VCaP (cell line): ENCODE measurements at regions not wholly inside any gene's neighbourhood (a gene's known extent, or its start where the extent isn't known, plus 50 kb on each side); places are given as distances from the start of the nearest gene placed in this dataset.

Experiments
- H3K27ac ChIP-seq: fragments of 450-650 bp; 2 replicates; pipeline ENCODE4 v1.5.1; 2017
- CTCF ChIP-seq: fragments of 450-650 bp; conservative IDR thresholded peaks from 2 replicates; pipeline ENCODE4 v1.5.1; 2017; ENCODE audit warnings: mild to moderate bottlenecking, moderate library complexity

GRCh38 chr7:94223375-94224084, 171.2 kb upstream of the COL1A2 start:
- no peak overlapping the region for H3K27ac ChIP-seq
- no peak for TF ChIP-seq CTCF

- TF ChIP-seq CTCF = no peak
- no peak overlapping the region for H3K27ac ChIP-seq
Measured at GRCh38 chr7:94228223-94228622, 166.5 kb upstream of the COL1A2 start.

- no peak for TF ChIP-seq CTCF
- no peak overlapping the region for H3K27ac ChIP-seq
Measured at GRCh38 chr7:94228678-94229077, 166.0 kb upstream of the COL1A2 start.

- TF ChIP-seq CTCF = no peak
- no peak overlapping the region for H3K27ac ChIP-seq
Measured at GRCh38 chr7:94231305-94231704, 163.4 kb upstream of the COL1A2 start.

GRCh38 chr7:94236960-94237359, 157.7 kb upstream of the COL1A2 start:
- no peak for TF ChIP-seq CTCF
- no peak overlapping the region for H3K27ac ChIP-seq

GRCh38 chr7:94237417-94237816, 157.3 kb upstream of the COL1A2 start:
- no peak overlapping the region for H3K27ac ChIP-seq
- TF ChIP-seq CTCF = no peak

GRCh38 chr7:94239661-94240234, 154.9 kb upstream of the COL1A2 start:
- TF ChIP-seq CTCF = no peak
- H3K27ac ChIP-seq = no peak overlapping the region
